K562 (cell line): ENCODE measurements at regions not wholly inside any gene's neighbourhood (a gene's known extent, or its start where the extent isn't known, plus 50 kb on each side); places are given as distances from the start of the nearest gene placed in this dataset.

Source experiments
- ATAC-seq: fragments of 200-7000 bp; cut with Tn5 transposase; 3 replicates; pipeline ENCODE4 v1.9.1; 2020; ENCODE audit warnings: moderate library complexity
- BruUV-seq: library from RNA; stranded (reverse); fragments of 400-500 nt; replicated peaks from 2 replicates; lab custom pipeline; 2021; lab: Mats Ljungman, UMichigan
- CTCF ChIA-PET: fragments of 300-600 bp; formaldehyde crosslinking; extraction: SDS; loops from one replicate; lab custom pipeline; 2021; ENCODE audit warnings: low intra/inter-chr PET ratio; lab: Yijun Ruan, JAX
- POLR2A ChIA-PET: fragments of 300-600, 350-650 bp; sonication (Branson Sonifier 250); formaldehyde crosslinking; extraction: SDS; loops from one replicate; lab custom pipeline; 2021; ENCODE audit warnings: antibody characterized with exemption, inconsistent platforms; lab: Yijun Ruan, JAX
- DNase-seq, 4 experiments: peaks; one replicate each; pipeline versions ENCODE4 v3.0.0 to v3.0.0-alpha.2; 2011 to 2018; ENCODE audit warnings: low spot score in 3 of 4, mixed read lengths in 3 of 4; ENCODE audit errors: extremely low read depth in 1 of 4
- FAIRE-seq: peaks from 2 replicates; lab custom pipeline; 2011; peaks lifted over from hg19 to GRCh38; lab: Jason Lieb, UNC
- H2AFZ ChIP-seq: 2 replicates; pipeline ENCODE4 v1.6.0; 2011; ENCODE audit warnings: low read depth, low read length, control low read depth, inconsistent platforms
- H3K27ac ChIP-seq: fragments of 200-600 bp; 3 replicates; pipeline ENCODE4 v1.8.0; 2011; ENCODE audit warnings: low read depth, mild to moderate bottlenecking, control low read depth, inconsistent platforms, low read length, moderate library complexity, mixed read lengths; ENCODE audit errors: extremely low read depth
- H3K27me3 ChIP-seq, 2 experiments: fragments of 300-600 bp in 1 of 2; 2 replicates in 1 of 2; 3 replicates in 1 of 2; pipeline versions ENCODE4 v1.6.0 to v1.8.0; 2011; ENCODE audit warnings: inconsistent platforms in 2 of 2, low read length in 2 of 2, mild to moderate bottlenecking in 1 of 2, mixed read lengths in 1 of 2, moderate library complexity in 1 of 2; ENCODE audit not compliant: control insufficient read depth in 2 of 2, insufficient read depth in 2 of 2
- H3K36me3 ChIP-seq: fragments of 300-600 bp; 3 replicates; pipeline ENCODE4 v1.8.0; 2011; ENCODE audit warnings: mild to moderate bottlenecking, low read length, inconsistent platforms; ENCODE audit not compliant: control insufficient read depth, insufficient read depth
- H3K4me1 ChIP-seq, 2 experiments: fragments of 200-600 bp in 1 of 2; replicated peaks in 1 of 2; 2 replicates in 1 of 2; 3 replicates in 1 of 2; pipeline versions ENCODE4 v1.5.1 to v1.8.0; 2011; ENCODE audit warnings: inconsistent platforms in 2 of 2, low read length in 2 of 2, mild to moderate bottlenecking in 1 of 2, mixed read lengths in 1 of 2, moderate library complexity in 1 of 2; ENCODE audit not compliant: control insufficient read depth in 2 of 2, insufficient read depth in 2 of 2
- H3K4me2 ChIP-seq: 2 replicates; pipeline ENCODE4 v1.6.1; 2011; ENCODE audit warnings: low read length, control low read depth, inconsistent platforms, mixed read lengths; ENCODE audit not compliant: insufficient read depth
- H3K4me3 ChIP-seq: fragments of 200-600 bp; sonication (generic), shearing (Covaris generic); 2 replicates; pipeline ENCODE4 v1.5.1; 2016; ENCODE audit warnings: control low read depth, inconsistent platforms
- H3K79me2 ChIP-seq: fragments of 200-600 bp; 3 replicates; pipeline ENCODE4 v1.8.0; 2011; ENCODE audit warnings: low read length, inconsistent platforms; ENCODE audit not compliant: control insufficient read depth, insufficient read depth
- H3K9ac ChIP-seq, 2 experiments: 2 replicates each; pipeline versions ENCODE4 v1.6.0 to v1.6.1; 2011; ENCODE audit warnings: low read depth in 2 of 2, low read length in 2 of 2, control low read depth in 1 of 2, inconsistent platforms in 1 of 2, mild to moderate bottlenecking in 1 of 2, mixed read lengths in 1 of 2; ENCODE audit not compliant: insufficient read depth in 1 of 2
- H3K9me1 ChIP-seq: one replicate; pipeline ENCODE4 v1.6.0; 2011; ENCODE audit warnings: inconsistent platforms, mild to moderate bottlenecking, low read length, moderate library complexity; ENCODE audit not compliant: control insufficient read depth, insufficient read depth
- H3K9me3 ChIP-seq: replicated peaks from 2 replicates; pipeline ENCODE4 v1.5.1; 2011; ENCODE audit warnings: low read depth, low read length, inconsistent platforms; ENCODE audit not compliant: control insufficient read depth, insufficient read depth
- H4K20me1 ChIP-seq: replicated peaks from 2 replicates; pipeline ENCODE4 v1.6.1; 2011; ENCODE audit warnings: low read length, inconsistent platforms, mixed read lengths; ENCODE audit not compliant: control insufficient read depth, insufficient read depth
- DPF2 ChIP-seq: fragments of 450-650 bp; IDR thresholded peaks from 2 replicates; pipeline ENCODE4 v1.6.1; 2016
- EGR1 ChIP-seq: fragments of 450-650 bp; conservative IDR thresholded peaks from 2 replicates; pipeline ENCODE4 v1.6.1; 2017; ENCODE audit warnings: mild to moderate bottlenecking
- EZH2 ChIP-seq: IDR thresholded peaks from 2 replicates; pipeline ENCODE4 v1.6.1; 2012; ENCODE audit warnings: low read depth, mild to moderate bottlenecking, inconsistent platforms, low read length, borderline replicate concordance
- GTF2F1 ChIP-seq: IDR thresholded peaks from 2 replicates; pipeline ENCODE4 v1.6.1; 2011; ENCODE audit warnings: low read depth, low read length, improper control_type of control experiment
- ILF3 ChIP-seq: fragments of 450-650 bp; IDR thresholded peaks from 2 replicates; pipeline ENCODE4 v1.6.1; 2018; ENCODE audit warnings: antibody characterized with exemption, mild to moderate bottlenecking, moderate library complexity, borderline replicate concordance
- KAT8 ChIP-seq: fragments of 450-650 bp; IDR thresholded peaks from 2 replicates; pipeline ENCODE4 v1.6.1; 2016; ENCODE audit warnings: low read depth, mild to moderate bottlenecking
- KDM1A ChIP-seq, 2 experiments: fragments of 450-650 bp; IDR thresholded peaks; 2 replicates each; pipeline ENCODE4 v1.6.1; 2016; ENCODE audit warnings: mild to moderate bottlenecking in 2 of 2
- NFIC ChIP-seq: fragments of 450-650 bp; IDR thresholded peaks from 2 replicates; pipeline ENCODE4 v1.6.1; 2017; ENCODE audit warnings: mild to moderate bottlenecking, inconsistent platforms
- PHTF2 ChIP-seq: fragments of 250-450 bp; sonication (Bioruptor Pico); IDR thresholded peaks from 2 replicates; pipeline ENCODE4 v1.5.0; 2021; ENCODE audit warnings: mild to moderate bottlenecking
- PTRF ChIP-seq: fragments of 450-650 bp; IDR thresholded peaks from 2 replicates; pipeline ENCODE4 v1.6.1; 2016; ENCODE audit warnings: mild to moderate bottlenecking, missing genetic modification characterization, missing compliant biosample characterization
- PTTG1 ChIP-seq: fragments of 450-650 bp; IDR thresholded peaks from 2 replicates; pipeline ENCODE4 v1.6.1; 2016; ENCODE audit warnings: low read depth, mild to moderate bottlenecking, missing genetic modification characterization, missing compliant biosample characterization
- PURB ChIP-seq: sonication (generic); formaldehyde crosslinking; IDR thresholded peaks from 2 replicates; pipeline ENCODE4 v1.9.0; 2021; ENCODE audit warnings: low read depth, mild to moderate bottlenecking, missing genetic modification reagents
- RBBP5 ChIP-seq: fragments of 200-600 bp; sonication (generic); IDR thresholded peaks from 2 replicates; pipeline ENCODE4 v1.6.1; 2012; ENCODE audit warnings: borderline replicate concordance, mild to moderate bottlenecking, low read length, control low read depth, inconsistent platforms; ENCODE audit not compliant: insufficient read depth, poor library complexity, severe bottlenecking
- RBM22 ChIP-seq: fragments of 200-400 bp; formaldehyde crosslinking; IDR thresholded peaks from 2 replicates; pipeline ENCODE4 v1.6.1; 2018; ENCODE audit warnings: low read length, low read depth; ENCODE audit not compliant: poor library complexity, severe bottlenecking
- SIX5 ChIP-seq, 2 experiments: IDR thresholded peaks; 2 replicates each; pipeline ENCODE4 v1.6.1; 2011; ENCODE audit warnings: low read length in 2 of 2, borderline replicate concordance in 1 of 2, low read depth in 1 of 2, mild to moderate bottlenecking in 1 of 2, moderate library complexity in 1 of 2; ENCODE audit not compliant: insufficient read depth in 1 of 2
- SMC3 ChIP-seq: conservative IDR thresholded peaks from 2 replicates; pipeline ENCODE4 v1.6.1; 2011; ENCODE audit warnings: low read depth, low read length, improper control_type of control experiment; ENCODE audit not compliant: insufficient read depth
- SOX6 ChIP-seq: fragments of 450-650 bp; IDR thresholded peaks from 2 replicates; pipeline ENCODE4 v1.6.1; 2014; ENCODE audit warnings: mild to moderate bottlenecking
- SREBF2 ChIP-seq: sonication (generic); formaldehyde crosslinking; IDR thresholded peaks from 2 replicates; pipeline ENCODE4 v1.4.0; 2020; ENCODE audit warnings: mild to moderate bottlenecking, missing genetic modification reagents
- TAF15 ChIP-seq: fragments of 200-400 bp; formaldehyde crosslinking; IDR thresholded peaks from 2 replicates; pipeline ENCODE4 v1.6.1; 2017; ENCODE audit warnings: mild to moderate bottlenecking, low read depth, low read length, moderate library complexity
- ZBTB2 ChIP-seq: fragments of 450-650 bp; IDR thresholded peaks from 2 replicates; pipeline ENCODE4 v1.6.1; 2016; ENCODE audit warnings: antibody characterized with exemption
- ZFP30 ChIP-seq: fragments of 250-450 bp; sonication (Bioruptor Pico); IDR thresholded peaks from 2 replicates; pipeline ENCODE4 v1.8.0; 2022; ENCODE audit warnings: moderate library complexity, mild to moderate bottlenecking, inconsistent platforms, borderline replicate concordance
- ZNF174 ChIP-seq: fragments of 250-450 bp; sonication (Bioruptor Pico); IDR thresholded peaks from 2 replicates; pipeline ENCODE4 v1.4.0; 2020; ENCODE audit warnings: mild to moderate bottlenecking
- ZNF347 ChIP-seq: fragments of 450-650 bp; formaldehyde crosslinking; IDR thresholded peaks from 2 replicates; pipeline ENCODE4 v1.4.0; 2020; ENCODE audit warnings: low read depth, mild to moderate bottlenecking, moderate library complexity
- WGBS: fragments of 100-300 bp; shearing (Covaris generic); methylation state at CpG from one replicate; pipeline ENCODE4 v1.1.6; 2016; ENCODE audit warnings: low coverage, mixed read lengths; ENCODE audit not compliant: insufficient coverage; ENCODE audit errors: missing lambda C conversion rate; 5-methylcytosine and 5-hydroxymethylcytosine counted together
- in situ Hi-C: fragments of 300-500 bp; cut with MboI; formaldehyde crosslinking; loops from 4 replicates; pipeline ENCODE4 v1.15.0; 2018; ENCODE audit warnings: inconsistent platforms, mixed read lengths
- intact Hi-C: fragments of 100-400 bp; cut with micrococcal nuclease; formaldehyde crosslinking; loops from 2 replicates; pipeline ENCODE4 v1.14.2; 2022

GRCh38 chr15:95930659-95931375, 399.7 kb upstream of the NR2F2 start:
- Histone ChIP-seq H3K79me2 (no peaks in the 10 kb centered on the region), H3K4me3 (no peak overlapping the region), H3K36me3 (no peaks in the 10 kb centered on the region), H3K4me1 (peaks cover 0 to 42% of the 10 kb centered on the region in 2 experiments; a peak in 4 of 5 replicates), H3K9me3 (0 out of 2 replicates have a peak, but pooled peaks cover 2% of the 10 kb centered on the region), H2AFZ (peak overlapping the region; percentile 87), H3K4me2 (peak overlapping the region; percentile 60), H3K27ac (peak overlapping the region; percentile 81), H4K20me1 (no peaks in the 10 kb centered on the region), H3K9me1 (no peaks in the 10 kb centered on the region), H3K9ac (peak overlapping the region; percentile 0 to 67; a peak in 3 of 4 replicates), H3K27me3 (no peaks in the 10 kb centered on the region)
- DNase-seq (peak; percentile 38 to 71 (median 60)), ATAC-seq (peak; percentile 59), FAIRE-seq (peak; percentile 48)
- in situ Hi-C loops: no loop called here
- CTCF ChIA-PET: no interaction called here
- WGBS: 5% methylated on average over 10 of the region's 10 CpGs
- no TSS peak for BruUV-seq
- intact Hi-C loops: loop anchor here (2.0 kb wide), 1 partner anchor 112 kb away; no protein-coding TSS in a partner anchor
- POLR2A ChIA-PET: interaction anchor here (0.7 to 1.5 kb wide), 7 partner anchors 11 to 400 kb away, joined by 3 to 4 read pairs (median 3); partner anchors contain the start of gene NR2F2
- TF ChIP-seq SREBF2 (CRISPR knock-in tag) (0 out of 2 replicates have a peak, but pooled peaks have one; percentile 31), ILF3 (no peak), KDM1A (IDR thresholded peaks at IDR 0.05) (peak in 1 of 2 experiments; percentile 43; a peak in 1 of 4 replicates), PTRF (tag) (no peak), PURB (no peak), DPF2 (0 out of 2 replicates have a peak, but pooled peaks have one; percentile 52), SIX5 (IDR thresholded peaks at IDR 0.05; ENCODE audit: borderline replicate concordance in 1 of 2, insufficient read depth in 1 of 2, low read depth in 1 of 2, low read length in 2 of 2) (no peak), SMC3 (no peak), EZH2 (no peak), GTF2F1 (no peak), RBM22 (no peak), ZNF174 (no peak), TAF15 (no peak), EGR1 (no peak), RBBP5 (no peak), SOX6 (no peak), ZFP30 (CRISPR knock-in tag) (no peak), PHTF2 (CRISPR knock-in tag) (no peak), ZNF347 (no peak), KAT8 (no peak), PTTG1 (tag) (no peak), NFIC (0 out of 2 replicates have a peak, but pooled peaks have one; percentile 6), ZBTB2 (no peak)
